ENCODE measurements at regions not wholly inside any gene's neighbourhood (a gene's known extent, or its start where the extent isn't known, plus 50 kb on each side); places are given as distances from the start of the nearest gene placed in this dataset.

DNA sequence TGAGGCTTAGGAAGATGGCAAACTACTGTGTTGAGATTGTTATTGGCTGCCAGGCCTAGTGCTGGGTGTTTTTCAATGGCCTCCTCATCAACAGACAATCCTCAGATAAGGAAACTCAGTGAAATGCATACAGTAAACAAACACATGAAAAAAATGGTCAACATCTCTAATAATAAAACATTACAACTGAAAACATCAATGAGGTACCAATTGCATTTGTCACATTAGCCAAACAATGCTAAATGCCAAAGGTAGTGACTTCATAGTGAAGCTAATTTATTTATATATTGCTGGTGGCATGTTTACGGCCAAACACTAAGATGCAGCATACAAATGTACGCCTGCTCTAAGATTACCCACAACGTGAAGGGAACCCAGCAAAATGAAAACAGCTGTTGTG, 224.0 kb upstream of the UBL3 start:
- TF ChIP-seq, protein P1, sequence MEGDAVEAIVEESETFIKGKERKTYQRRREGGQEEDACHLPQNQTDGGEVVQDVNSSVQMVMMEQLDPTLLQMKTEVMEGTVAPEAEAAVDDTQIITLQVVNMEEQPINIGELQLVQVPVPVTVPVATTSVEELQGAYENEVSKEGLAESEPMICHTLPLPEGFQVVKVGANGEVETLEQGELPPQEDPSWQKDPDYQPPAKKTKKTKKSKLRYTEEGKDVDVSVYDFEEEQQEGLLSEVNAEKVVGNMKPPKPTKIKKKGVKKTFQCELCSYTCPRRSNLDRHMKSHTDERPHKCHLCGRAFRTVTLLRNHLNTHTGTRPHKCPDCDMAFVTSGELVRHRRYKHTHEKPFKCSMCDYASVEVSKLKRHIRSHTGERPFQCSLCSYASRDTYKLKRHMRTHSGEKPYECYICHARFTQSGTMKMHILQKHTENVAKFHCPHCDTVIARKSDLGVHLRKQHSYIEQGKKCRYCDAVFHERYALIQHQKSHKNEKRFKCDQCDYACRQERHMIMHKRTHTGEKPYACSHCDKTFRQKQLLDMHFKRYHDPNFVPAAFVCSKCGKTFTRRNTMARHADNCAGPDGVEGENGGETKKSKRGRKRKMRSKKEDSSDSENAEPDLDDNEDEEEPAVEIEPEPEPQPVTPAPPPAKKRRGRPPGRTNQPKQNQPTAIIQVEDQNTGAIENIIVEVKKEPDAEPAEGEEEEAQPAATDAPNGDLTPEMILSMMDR (IDR thresholded peaks at IDR 0.05; ENCODE audit: low read depth, low read length), result no peak
- TF ChIP-seq EZH2phosphoT487 (IDR thresholded peaks at IDR 0.05; ENCODE audit: low read depth), result no peak
